Tibial nerve (tissue), 4 donors: ENCODE measurements at regions not wholly inside any gene's neighbourhood (a gene's known extent, or its start where the extent isn't known, plus 50 kb on each side); places are given as distances from the start of the nearest gene placed in this dataset.

ENCODE experiments used
- DNase-seq, 2 donors: peaks; one replicate each; pipeline ENCODE4 v3.0.0-alpha.2; 2019; ENCODE audit warnings: low spot score in 2 of 2
- H3K27ac ChIP-seq, 4 donors: fragments of 200-600 bp; sonication (generic) in 3 of 4; one replicate each; pipeline ENCODE4 v1.5.1; 2017 to 2019; ENCODE audit warnings: mild to moderate bottlenecking in 1 of 4
- H3K27me3 ChIP-seq, 2 donors: fragments of 200-600 bp; sonication (generic) in 1 of 2; one replicate each; pipeline versions ENCODE4 v1.5.1 to v1.6.0; 2017 to 2019
- H3K36me3 ChIP-seq, 3 donors: fragments of 200-600 bp; sonication (generic); one replicate each; pipeline ENCODE4 v1.5.1; 2018 to 2019
- H3K4me1 ChIP-seq, 4 donors: fragments of 200-600 bp; sonication (generic) in 3 of 4; one replicate each; pipeline ENCODE4 v1.5.1; 2017 to 2019
- H3K4me3 ChIP-seq, 4 donors: fragments of 200-600 bp; sonication (generic) in 3 of 4; one replicate each; pipeline ENCODE4 v1.5.1; 2017 to 2019; ENCODE audit warnings: mild to moderate bottlenecking in 1 of 4, moderate library complexity in 1 of 4
- H3K9me3 ChIP-seq, 4 donors: fragments of 200-600 bp; sonication (generic) in 3 of 4; one replicate each; pipeline ENCODE4 v1.5.1; 2017 to 2019
- CTCF ChIP-seq, 5 experiments: fragments of 200-600 bp in 3 of 5; fragments of 450-650 bp in 2 of 5; sonication (generic) in 3 of 5; IDR thresholded peaks; one replicate each; pipeline ENCODE4 v1.5.1; 2016 to 2019; ENCODE audit warnings: antibody characterized with exemption in 5 of 5, mild to moderate bottlenecking in 3 of 5, moderate library complexity in 2 of 5
- EP300 ChIP-seq, 2 donors: sonication (generic); formaldehyde crosslinking; IDR thresholded peaks; one replicate each; pipeline ENCODE4 v1.6.1; 2017; ENCODE audit warnings: antibody characterized with exemption in 2 of 2, mild to moderate bottlenecking in 1 of 2
- POLR2A ChIP-seq, 2 donors: fragments of 450-650 bp; IDR thresholded peaks; one replicate each; pipeline ENCODE4 v1.6.1; 2017; ENCODE audit warnings: antibody characterized with exemption in 2 of 2, mild to moderate bottlenecking in 2 of 2, moderate library complexity in 2 of 2
- WGBS, 2 donors: methylation state at CpG; one replicate each; pipeline ENCODE4 v1.1.5; 2018; 5-methylcytosine and 5-hydroxymethylcytosine counted together

GRCh38 chr18:59758837-59759236 is 61.6 kb upstream of the CCBE1 start:
- H3K36me3 ChIP-seq, result no peaks in the 10 kb centered on the region
- no peaks in the 10 kb centered on the region for H3K9me3 ChIP-seq
- WGBS, 2 donors, result 81 to 88% methylated on average over 3 of the region's 3 CpGs
- H3K27me3 ChIP-seq, result no peaks in the 10 kb centered on the region
- no peaks in the 10 kb centered on the region for H3K4me1 ChIP-seq
- no peak overlapping the region for H3K4me3 ChIP-seq
- TF ChIP-seq CTCF (IDR thresholded peaks at IDR 0.05), result no peak
- TF ChIP-seq EP300 (IDR thresholded peaks at IDR 0.05), result no peak
- TF ChIP-seq POLR2A (IDR thresholded peaks at IDR 0.05), result no peak
- no peak overlapping the region for H3K27ac ChIP-seq
- no peak for DNase-seq

- Histone ChIP-seq H3K4me1 (no peaks in the 10 kb centered on the region), H3K36me3 (no peaks in the 10 kb centered on the region), H3K27ac (no peak overlapping the region), H3K27me3 (no peaks in the 10 kb centered on the region), H3K4me3 (no peak overlapping the region), H3K9me3 (no peaks in the 10 kb centered on the region)
- DNase-seq, result no peak
- 46 to 55% methylated on average over 2 of the region's 2 CpGs for WGBS, 2 donors
- TF ChIP-seq CTCF (IDR thresholded peaks at IDR 0.05) (no peak), POLR2A (IDR thresholded peaks at IDR 0.05) (no peak)
Measured at GRCh38 chr18:59758106-59758505, 60.9 kb upstream of the CCBE1 start.

- TF ChIP-seq CTCF (IDR thresholded peaks at IDR 0.05), result no peak
- TF ChIP-seq POLR2A (IDR thresholded peaks at IDR 0.05), result no peak
- no peak for TF ChIP-seq EP300 (IDR thresholded peaks at IDR 0.05)
- no peaks in the 10 kb centered on the region for H3K27me3 ChIP-seq
- no peaks in the 10 kb centered on the region for H3K9me3 ChIP-seq
- 39 to 43% methylated on average over 1 of the region's 1 CpG for WGBS, 2 donors
- H3K27ac ChIP-seq, result no peak overlapping the region
- DNase-seq, result no peak
- H3K36me3 ChIP-seq, result no peaks in the 10 kb centered on the region
- H3K4me3 ChIP-seq, result no peak overlapping the region
- no peaks in the 10 kb centered on the region for H3K4me1 ChIP-seq
Measured at GRCh38 chr18:59752666-59753065, 55.4 kb upstream of the CCBE1 start.

GRCh38 chr18:59751186-59751585 is 54.0 kb upstream of the CCBE1 start:
- Histone ChIP-seq H3K4me1 (no peaks in the 10 kb centered on the region), H3K4me3 (no peak overlapping the region), H3K36me3 (no peaks in the 10 kb centered on the region), H3K27ac (no peak overlapping the region), H3K9me3 (peaks cover 0 to 8% (median 0%) of the 10 kb centered on the region in 4 donors), H3K27me3 (no peaks in the 10 kb centered on the region)
- DNase-seq, result no peak
- TF ChIP-seq POLR2A (IDR thresholded peaks at IDR 0.05), result no peak
- no peak for TF ChIP-seq EP300 (IDR thresholded peaks at IDR 0.05)
- TF ChIP-seq CTCF (IDR thresholded peaks at IDR 0.05), result no peak

- no peaks in the 10 kb centered on the region for H3K36me3 ChIP-seq
- H3K27ac ChIP-seq, result no peak overlapping the region
- H3K9me3 ChIP-seq, result peaks cover 0 to 8% (median 0%) of the 10 kb centered on the region in 4 donors
- 66 to 74% methylated on average over 2 of the region's 2 CpGs for WGBS, 2 donors
- H3K4me1 ChIP-seq, result no peaks in the 10 kb centered on the region
- no peak for TF ChIP-seq CTCF (IDR thresholded peaks at IDR 0.05)
- TF ChIP-seq EP300 (IDR thresholded peaks at IDR 0.05), result no peak
- no peak for TF ChIP-seq POLR2A (IDR thresholded peaks at IDR 0.05)
- no peak overlapping the region for H3K4me3 ChIP-seq
- H3K27me3 ChIP-seq, result no peaks in the 10 kb centered on the region
- no peak for DNase-seq
Measured at GRCh38 chr18:59748628-59749360, 51.6 kb upstream of the CCBE1 start.
